GM12878 (cell line): ENCODE measurements at regions not wholly inside any gene's neighbourhood (a gene's known extent, or its start where the extent isn't known, plus 50 kb on each side); places are given as distances from the start of the nearest gene placed in this dataset.

Source experiments
- CUX1 ChIP-seq: IDR thresholded peaks from 2 replicates; pipeline ENCODE4 v1.6.1; 2012; ENCODE audit warnings: improper control_type of control experiment, low read depth, low read length; ENCODE audit not compliant: insufficient replicate concordance
- EGR1 ChIP-seq, 2 experiments: IDR thresholded peaks; 1 replicate in 1 of 2; 2 replicates in 1 of 2; pipeline ENCODE4 v1.6.1; 2011 to 2012; ENCODE audit warnings: low read depth in 2 of 2, low read length in 2 of 2, borderline replicate concordance in 1 of 2, mild to moderate bottlenecking in 1 of 2, moderate library complexity in 1 of 2
- GATAD2B ChIP-seq: fragments of 450-650 bp; conservative IDR thresholded peaks from 2 replicates; pipeline ENCODE4 v1.6.1; 2017; ENCODE audit warnings: low read depth, mild to moderate bottlenecking, moderate library complexity
- RAD21 ChIP-seq: IDR thresholded peaks from 2 replicates; pipeline ENCODE4 v1.6.1; 2011; ENCODE audit warnings: mild to moderate bottlenecking, low read depth, low read length, moderate library complexity; ENCODE audit not compliant: insufficient read depth
- RB1 ChIP-seq: fragments of 450-650 bp; formaldehyde crosslinking; IDR thresholded peaks from 2 replicates; pipeline ENCODE4 v1.6.1; 2017; ENCODE audit warnings: mild to moderate bottlenecking, borderline replicate concordance
- SMAD1 ChIP-seq: fragments of 450-650 bp; IDR thresholded peaks from 2 replicates; pipeline ENCODE4 v1.6.1; 2018; ENCODE audit warnings: mild to moderate bottlenecking, low read depth; ENCODE audit not compliant: partially characterized antibody
- ZNF622 ChIP-seq: fragments of 450-650 bp; IDR thresholded peaks from 2 replicates; pipeline ENCODE4 v1.6.1; 2017; ENCODE audit warnings: mild to moderate bottlenecking, inconsistent platforms
- TF ChIP-seq, protein P1 (sequence below): fragments of 450-650 bp; IDR thresholded peaks from 2 replicates; pipeline ENCODE4 v1.6.1; 2017; ENCODE audit warnings: antibody characterized with exemption, mild to moderate bottlenecking, moderate library complexity
- TF ChIP-seq, protein P2 (sequence below): IDR thresholded peaks from 2 replicates; pipeline ENCODE4 v1.6.1; 2012; ENCODE audit warnings: low read depth, low read length, improper control_type of control experiment

GRCh38 chr6:10112871-10113549 lies 301.9 kb downstream of the TFAP2A start (continued):
- no peak for TF ChIP-seq ZNF622
- TF ChIP-seq, protein P1, sequence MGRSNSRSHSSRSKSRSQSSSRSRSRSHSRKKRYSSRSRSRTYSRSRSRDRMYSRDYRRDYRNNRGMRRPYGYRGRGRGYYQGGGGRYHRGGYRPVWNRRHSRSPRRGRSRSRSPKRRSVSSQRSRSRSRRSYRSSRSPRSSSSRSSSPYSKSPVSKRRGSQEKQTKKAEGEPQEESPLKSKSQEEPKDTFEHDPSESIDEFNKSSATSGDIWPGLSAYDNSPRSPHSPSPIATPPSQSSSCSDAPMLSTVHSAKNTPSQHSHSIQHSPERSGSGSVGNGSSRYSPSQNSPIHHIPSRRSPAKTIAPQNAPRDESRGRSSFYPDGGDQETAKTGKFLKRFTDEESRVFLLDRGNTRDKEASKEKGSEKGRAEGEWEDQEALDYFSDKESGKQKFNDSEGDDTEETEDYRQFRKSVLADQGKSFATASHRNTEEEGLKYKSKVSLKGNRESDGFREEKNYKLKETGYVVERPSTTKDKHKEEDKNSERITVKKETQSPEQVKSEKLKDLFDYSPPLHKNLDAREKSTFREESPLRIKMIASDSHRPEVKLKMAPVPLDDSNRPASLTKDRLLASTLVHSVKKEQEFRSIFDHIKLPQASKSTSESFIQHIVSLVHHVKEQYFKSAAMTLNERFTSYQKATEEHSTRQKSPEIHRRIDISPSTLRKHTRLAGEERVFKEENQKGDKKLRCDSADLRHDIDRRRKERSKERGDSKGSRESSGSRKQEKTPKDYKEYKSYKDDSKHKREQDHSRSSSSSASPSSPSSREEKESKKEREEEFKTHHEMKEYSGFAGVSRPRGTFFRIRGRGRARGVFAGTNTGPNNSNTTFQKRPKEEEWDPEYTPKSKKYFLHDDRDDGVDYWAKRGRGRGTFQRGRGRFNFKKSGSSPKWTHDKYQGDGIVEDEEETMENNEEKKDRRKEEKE, result no peak
- no peak for TF ChIP-seq RAD21
- TF ChIP-seq GATAD2B, result no peak
- TF ChIP-seq SMAD1, result no peak
- TF ChIP-seq, protein P2, sequence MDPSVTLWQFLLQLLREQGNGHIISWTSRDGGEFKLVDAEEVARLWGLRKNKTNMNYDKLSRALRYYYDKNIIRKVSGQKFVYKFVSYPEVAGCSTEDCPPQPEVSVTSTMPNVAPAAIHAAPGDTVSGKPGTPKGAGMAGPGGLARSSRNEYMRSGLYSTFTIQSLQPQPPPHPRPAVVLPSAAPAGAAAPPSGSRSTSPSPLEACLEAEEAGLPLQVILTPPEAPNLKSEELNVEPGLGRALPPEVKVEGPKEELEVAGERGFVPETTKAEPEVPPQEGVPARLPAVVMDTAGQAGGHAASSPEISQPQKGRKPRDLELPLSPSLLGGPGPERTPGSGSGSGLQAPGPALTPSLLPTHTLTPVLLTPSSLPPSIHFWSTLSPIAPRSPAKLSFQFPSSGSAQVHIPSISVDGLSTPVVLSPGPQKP, result no peak
- TF ChIP-seq CUX1, result no peak
- no peak for TF ChIP-seq RB1
- TF ChIP-seq EGR1 (IDR thresholded peaks at IDR 0.05; ENCODE audit: borderline replicate concordance in 1 of 2, low read depth in 2 of 2, low read length in 2 of 2), result no peak
